IMR-90 (cell line): ENCODE measurements at regions not wholly inside any gene's neighbourhood (a gene's known extent, or its start where the extent isn't known, plus 50 kb on each side); places are given as distances from the start of the nearest gene placed in this dataset.

Source experiments
- ATAC-seq: fragments of 200-7000 bp; cut with Tn5 transposase; 2 replicates; pipeline ENCODE4 v1.9.1; 2020; ENCODE audit warnings: low read depth, mild to moderate bottlenecking, moderate library complexity
- BruUV-seq: library from RNA; stranded (reverse); fragments of 400-500 nt; replicated peaks from 2 replicates; lab custom pipeline; 2021; lab: Mats Ljungman, UMichigan
- CTCF ChIA-PET: fragments of 300-600 bp; formaldehyde crosslinking; extraction: SDS; loops from one replicate; lab custom pipeline; 2021; ENCODE audit warnings: antibody characterized with exemption; lab: Yijun Ruan, JAX
- POLR2A ChIA-PET: fragments of 300-600 bp; sonication (Branson Sonifier 250); formaldehyde crosslinking; loops from one replicate; lab custom pipeline; 2022; ENCODE audit warnings: antibody characterized with exemption; ENCODE audit not compliant: unreplicated experiment; lab: Charles Lee
- DNase-seq: peaks from one replicate; pipeline ENCODE4 v3.0.0; 2013
- H2AFZ ChIP-seq: replicated peaks from 2 replicates; pipeline ENCODE3; 2013; ENCODE audit warnings: low read length, mild to moderate bottlenecking; ENCODE audit not compliant: poor library complexity
- H2AK5ac ChIP-seq: 2 replicates; pipeline ENCODE4 v1.6.1; 2013; ENCODE audit warnings: low read depth, low read length, inconsistent platforms
- H2AK9ac ChIP-seq: replicated peaks from 2 replicates; pipeline ENCODE3; 2013; ENCODE audit warnings: mild to moderate bottlenecking, low read depth, low read length, moderate library complexity; ENCODE audit not compliant: poor library complexity
- H2BK120ac ChIP-seq: 2 replicates; pipeline ENCODE4 v1.6.1; 2013; ENCODE audit warnings: low read depth, low read length, inconsistent platforms
- H2BK15ac ChIP-seq: 3 replicates; pipeline ENCODE4 v1.6.1; 2013; ENCODE audit warnings: low read depth, low read length, inconsistent platforms
- H2BK20ac ChIP-seq: 2 replicates; pipeline ENCODE4 v1.6.1; 2013; ENCODE audit warnings: low read depth, mild to moderate bottlenecking, inconsistent platforms, low read length, moderate library complexity
- H2BK5ac ChIP-seq: 2 replicates; pipeline ENCODE4 v1.6.1; 2013; ENCODE audit warnings: mild to moderate bottlenecking, low read depth, low read length, inconsistent platforms; ENCODE audit not compliant: poor library complexity, severe bottlenecking
- H3K14ac ChIP-seq: replicated peaks from 2 replicates; pipeline ENCODE4 v1.6.1; 2013; ENCODE audit warnings: low read depth, low read length, inconsistent platforms
- H3K18ac ChIP-seq: 2 replicates; pipeline ENCODE4 v1.6.1; 2013; ENCODE audit warnings: low read depth, low read length, control low read depth
- H3K23ac ChIP-seq: 2 replicates; pipeline ENCODE4 v1.6.1; 2013; ENCODE audit warnings: low read depth, low read length, inconsistent platforms
- H3K27ac ChIP-seq: 2 replicates; pipeline ENCODE4 v1.5.1; 2013; ENCODE audit warnings: mild to moderate bottlenecking, control low read depth, low read length; ENCODE audit not compliant: insufficient read depth
- H3K27me3 ChIP-seq: 2 replicates; pipeline ENCODE4 v1.6.1; 2013; ENCODE audit warnings: low read length; ENCODE audit not compliant: control insufficient read depth, insufficient read depth
- H3K36me3 ChIP-seq: 2 replicates; pipeline ENCODE4 v1.6.1; 2013; ENCODE audit warnings: low read length, mixed read lengths; ENCODE audit not compliant: control insufficient read depth, insufficient read depth
- H3K4ac ChIP-seq: 2 replicates; pipeline ENCODE4 v1.6.1; 2013; ENCODE audit warnings: low read depth, low read length, inconsistent platforms
- H3K4me1 ChIP-seq: 2 replicates; pipeline ENCODE4 v1.6.1; 2013; ENCODE audit warnings: low read length, mixed read lengths; ENCODE audit not compliant: control insufficient read depth, insufficient read depth
- H3K4me2 ChIP-seq: 2 replicates; pipeline ENCODE4 v1.6.1; 2013; ENCODE audit warnings: low read depth, mild to moderate bottlenecking, control low read depth, low read length, moderate library complexity
- H3K4me3 ChIP-seq: 2 replicates; pipeline ENCODE4 v1.5.1; 2013; ENCODE audit warnings: low read depth, mild to moderate bottlenecking, control low read depth, low read length, moderate library complexity; ENCODE audit not compliant: insufficient read depth
- H3K56ac ChIP-seq: 2 replicates; pipeline ENCODE4 v1.6.1; 2013; ENCODE audit warnings: low read length, inconsistent platforms; ENCODE audit not compliant: insufficient read depth; ENCODE audit errors: extremely low read depth
- H3K79me1 ChIP-seq, 2 experiments: 2 replicates each; pipeline ENCODE4 v1.6.1; 2013; ENCODE audit warnings: low read length in 2 of 2, inconsistent platforms in 1 of 2, low read depth in 1 of 2
- H3K9ac ChIP-seq: 2 replicates; pipeline ENCODE4 v1.6.1; 2013; ENCODE audit warnings: low read depth, low read length, control low read depth
- H3K9me1 ChIP-seq: 2 replicates; pipeline ENCODE4 v1.6.1; 2013; ENCODE audit warnings: low read length, inconsistent platforms; ENCODE audit not compliant: insufficient read depth
- H3K9me3 ChIP-seq: 2 replicates; pipeline ENCODE4 v1.6.1; 2013; ENCODE audit warnings: low read length; ENCODE audit not compliant: control insufficient read depth, insufficient read depth
- H4K20me1 ChIP-seq: 2 replicates; pipeline ENCODE4 v1.6.1; 2013; ENCODE audit warnings: low read length, inconsistent platforms; ENCODE audit not compliant: insufficient read depth
- H4K5ac ChIP-seq: 2 replicates; pipeline ENCODE4 v1.6.1; 2013; ENCODE audit warnings: mild to moderate bottlenecking, low read depth, low read length, control low read depth
- H4K8ac ChIP-seq, 2 experiments: 2 replicates each; pipeline ENCODE4 v1.6.1; 2013; ENCODE audit warnings: low read depth in 2 of 2, low read length in 2 of 2, control low read depth in 1 of 2, inconsistent platforms in 1 of 2
- H4K91ac ChIP-seq: 2 replicates; pipeline ENCODE4 v1.6.1; 2013; ENCODE audit warnings: low read depth, low read length, inconsistent platforms; ENCODE audit not compliant: insufficient read depth
- BHLHE40 ChIP-seq: fragments of 150-350 bp; IDR thresholded peaks from 2 replicates; pipeline ENCODE4 v1.6.1; 2016; ENCODE audit warnings: mild to moderate bottlenecking, low read depth, low read length
- CEBPB ChIP-seq: IDR thresholded peaks from 2 replicates; pipeline ENCODE4 v1.6.1; 2012; ENCODE audit warnings: low read depth, low read length, improper control_type of control experiment
- CHD1 ChIP-seq: IDR thresholded peaks from 2 replicates; pipeline ENCODE4 v1.6.1; 2012; ENCODE audit warnings: low read depth, low read length, improper control_type of control experiment
- CTCF ChIP-seq: conservative IDR thresholded peaks from 2 replicates; pipeline ENCODE4 v1.5.1; 2012; ENCODE audit warnings: mild to moderate bottlenecking, low read depth, low read length, improper control_type of control experiment
- ELK1 ChIP-seq: fragments of 150-350 bp; IDR thresholded peaks from 2 replicates; pipeline ENCODE4 v1.6.1; 2016; ENCODE audit warnings: low read depth, mild to moderate bottlenecking, low read length, moderate library complexity, borderline replicate concordance
- FOS ChIP-seq: fragments of 150-350 bp; IDR thresholded peaks from 2 replicates; pipeline ENCODE4 v1.6.1; 2016; ENCODE audit warnings: low read depth, low read length
- MAFK ChIP-seq: IDR thresholded peaks from 2 replicates; pipeline ENCODE4 v1.6.1; 2012; ENCODE audit warnings: low read depth, low read length, improper control_type of control experiment
- MAZ ChIP-seq: IDR thresholded peaks from 2 replicates; pipeline ENCODE4 v1.6.1; 2012; ENCODE audit warnings: low read depth, mild to moderate bottlenecking, low read length, improper control_type of control experiment, moderate library complexity, borderline replicate concordance
- MXI1 ChIP-seq: IDR thresholded peaks from 2 replicates; pipeline ENCODE4 v1.6.1; 2012; ENCODE audit warnings: low read depth, mild to moderate bottlenecking, low read length, moderate library complexity, borderline replicate concordance
- NFE2L2 ChIP-seq: fragments of 150-350 bp; IDR thresholded peaks from 2 replicates; pipeline ENCODE4 v1.6.1; 2016; ENCODE audit warnings: low read depth, mild to moderate bottlenecking, low read length
- POLR2A ChIP-seq: IDR thresholded peaks from 2 replicates; pipeline ENCODE4 v1.6.1; 2012; ENCODE audit warnings: mild to moderate bottlenecking, low read depth, low read length
- RAD21 ChIP-seq: IDR thresholded peaks from 2 replicates; pipeline ENCODE4 v1.6.1; 2012; ENCODE audit warnings: low read length, improper control_type of control experiment
- RCOR1 ChIP-seq: IDR thresholded peaks from 2 replicates; pipeline ENCODE4 v1.6.1; 2012; ENCODE audit warnings: mild to moderate bottlenecking, low read length, improper control_type of control experiment; ENCODE audit not compliant: insufficient replicate concordance
- RFX5 ChIP-seq: IDR thresholded peaks from 2 replicates; pipeline ENCODE4 v1.8.0; 2012; ENCODE audit warnings: low read depth, mild to moderate bottlenecking, low read length, moderate library complexity
- SMC3 ChIP-seq: fragments of 150-350 bp; IDR thresholded peaks from 2 replicates; pipeline ENCODE4 v1.6.1; 2016; ENCODE audit warnings: low read depth, mild to moderate bottlenecking, antibody characterized with exemption, low read length, moderate library complexity
- USF2 ChIP-seq: fragments of 150-350 bp; IDR thresholded peaks from 2 replicates; pipeline ENCODE4 v1.6.1; 2017; ENCODE audit warnings: mild to moderate bottlenecking, antibody characterized with exemption, low read length, low read depth
- WGBS, 2 experiments: methylation state at CpG; one replicate each; pipeline versions ENCODE4 v1.1.5 to v1.1.7; 2013; ENCODE audit warnings: missing lambda C conversion rate in 2 of 2; ENCODE audit not compliant: insufficient read length in 1 of 2; ENCODE audit errors: extremely low coverage in 2 of 2; 5-methylcytosine and 5-hydroxymethylcytosine counted together
- dilution Hi-C: fragments of 300-500 bp; cut with HindIII; formaldehyde crosslinking; loops from one replicate; pipeline ENCODE4 v1.14.3; 2018; ENCODE audit warnings: low sequenced_read_pairs; ENCODE audit not compliant: unreplicated experiment
- in situ Hi-C: fragments of 300-500 bp; cut with MboI; formaldehyde crosslinking; loops from 3 replicates; pipeline ENCODE4 v1.14.3; 2019; ENCODE audit warnings: low sequenced_read_pairs, inconsistent platforms, mixed read lengths
- intact Hi-C: fragments of 100-400 bp; cut with micrococcal nuclease; formaldehyde crosslinking; loops from 2 replicates; pipeline ENCODE4 v1.10.0; 2022

GRCh38 chr12:39173726-39174125 is 268.3 kb upstream of the CPNE8 start:
- Histone ChIP-seq H3K79me1 (no peaks in the 10 kb centered on the region), H4K8ac (no peak overlapping the region), H2BK120ac (no peak overlapping the region), H3K36me3 (no peaks in the 10 kb centered on the region), H4K5ac (no peak overlapping the region), H2AK5ac (no peak overlapping the region), H3K9me1 (no peaks in the 10 kb centered on the region), H2BK15ac (no peak overlapping the region), H3K4ac (no peak overlapping the region), H4K20me1 (no peaks in the 10 kb centered on the region), H3K18ac (no peak overlapping the region), H3K9me3 (peaks cover 9% of the 10 kb centered on the region; the same call in 1 of the 2 replicates), H3K14ac (no peak overlapping the region), H2BK5ac (no peak overlapping the region), H3K4me1 (no peaks in the 10 kb centered on the region), H3K23ac (no peak overlapping the region), H4K91ac (no peak overlapping the region), H3K9ac (no peak overlapping the region), H2BK20ac (no peak overlapping the region), H3K4me3 (no peak overlapping the region), H3K4me2 (no peak overlapping the region), H2AFZ (no peak overlapping the region), H3K27ac (no peak overlapping the region), H2AK9ac (no peak overlapping the region), H3K56ac (no peak overlapping the region), H3K27me3 (no peaks in the 10 kb centered on the region)
- no CpG with 5 or more reads among the region's 2 CpGs for WGBS, 2 experiments
- BruUV-seq = no TSS peak
- no peak for DNase-seq
- POLR2A ChIA-PET = no interaction called here
- intact Hi-C loops (no loop called here), in situ Hi-C loops (no loop called here), dilution Hi-C loops (no loop called here)
- no peak for ATAC-seq
- CTCF ChIA-PET = no interaction called here
- TF ChIP-seq USF2 (no peak), ELK1 (no peak), CEBPB (no peak), CTCF (no peak), MAZ (no peak), MAFK (no peak), BHLHE40 (no peak), NFE2L2 (no peak), POLR2A (no peak), RCOR1 (no peak), RFX5 (no peak), SMC3 (no peak), MXI1 (no peak), FOS (no peak), CHD1 (no peak), RAD21 (no peak)
